ENCODE measurements at regions not wholly inside any gene's neighbourhood (a gene's known extent, or its start where the extent isn't known, plus 50 kb on each side); places are given as distances from the start of the nearest gene placed in this dataset.
A peak's percentile ranks its signal among the peaks of the same experiment; 100 is the strongest.

- DNase-seq: no peak
These were observed 342.4 kb upstream of the CD180 start for GRCh38 chr5:67538855-67539506.

GRCh38 chr5:67537439-67538148 is 341.0 kb upstream of the CD180 start:
- no peak for DNase-seq

- DNase-seq: no peak
These were observed 340.3 kb upstream of the CD180 start for GRCh38 chr5:67536866-67537265.

DNA sequence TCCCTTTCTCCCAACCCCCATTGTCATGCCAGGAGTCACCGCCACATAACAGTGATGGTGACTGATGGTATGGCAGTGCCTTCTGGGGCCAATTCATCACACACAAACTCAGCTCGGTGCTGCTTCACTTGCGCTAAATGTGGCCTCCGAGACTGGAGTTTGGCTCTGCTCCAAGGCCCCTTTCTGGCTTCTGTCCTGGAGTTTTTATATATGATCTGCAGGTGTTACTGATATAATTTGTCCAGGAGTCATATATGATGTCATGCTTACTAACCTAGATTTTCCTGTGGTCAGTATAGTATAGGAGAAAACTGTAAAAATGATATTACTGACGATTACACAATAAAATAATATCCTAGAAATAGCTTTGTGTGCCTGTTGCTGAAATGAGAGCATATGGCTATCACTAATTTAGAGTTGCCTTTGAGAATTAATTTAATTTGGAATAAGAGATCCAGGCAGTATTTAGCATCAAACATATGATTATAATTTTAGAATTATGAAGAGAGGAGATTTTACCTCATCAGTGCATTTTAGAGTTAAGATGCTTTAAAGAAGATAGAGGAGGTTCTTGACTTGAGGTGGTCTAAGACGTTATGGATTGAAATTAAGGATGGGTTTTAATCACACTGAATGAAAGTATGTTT is 334.1 kb upstream of the CD180 start:
- no peak for DNase-seq

- no peak for DNase-seq
These were observed 332.4 kb upstream of the CD180 start for GRCh38 chr5:67528953-67529352.

DNA sequence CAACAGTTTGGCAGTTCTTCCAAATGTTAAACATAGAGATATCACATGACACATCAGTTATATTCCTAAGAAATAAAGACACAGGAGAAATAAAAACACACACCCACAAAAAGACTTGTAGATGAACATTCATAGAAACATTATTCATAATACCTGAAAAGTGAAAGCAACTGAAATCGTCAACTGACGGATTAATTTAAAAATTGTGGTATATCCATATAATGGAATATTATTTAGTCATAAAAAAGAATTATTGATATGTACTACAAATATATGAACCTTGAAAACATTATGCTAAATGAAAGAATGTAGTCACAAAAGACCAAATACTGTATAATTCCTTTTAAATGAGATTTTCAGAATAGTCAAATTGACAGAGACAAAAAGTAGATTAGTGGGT is 330.2 kb upstream of the CD180 start:
- DNase-seq: no peak

DNA sequence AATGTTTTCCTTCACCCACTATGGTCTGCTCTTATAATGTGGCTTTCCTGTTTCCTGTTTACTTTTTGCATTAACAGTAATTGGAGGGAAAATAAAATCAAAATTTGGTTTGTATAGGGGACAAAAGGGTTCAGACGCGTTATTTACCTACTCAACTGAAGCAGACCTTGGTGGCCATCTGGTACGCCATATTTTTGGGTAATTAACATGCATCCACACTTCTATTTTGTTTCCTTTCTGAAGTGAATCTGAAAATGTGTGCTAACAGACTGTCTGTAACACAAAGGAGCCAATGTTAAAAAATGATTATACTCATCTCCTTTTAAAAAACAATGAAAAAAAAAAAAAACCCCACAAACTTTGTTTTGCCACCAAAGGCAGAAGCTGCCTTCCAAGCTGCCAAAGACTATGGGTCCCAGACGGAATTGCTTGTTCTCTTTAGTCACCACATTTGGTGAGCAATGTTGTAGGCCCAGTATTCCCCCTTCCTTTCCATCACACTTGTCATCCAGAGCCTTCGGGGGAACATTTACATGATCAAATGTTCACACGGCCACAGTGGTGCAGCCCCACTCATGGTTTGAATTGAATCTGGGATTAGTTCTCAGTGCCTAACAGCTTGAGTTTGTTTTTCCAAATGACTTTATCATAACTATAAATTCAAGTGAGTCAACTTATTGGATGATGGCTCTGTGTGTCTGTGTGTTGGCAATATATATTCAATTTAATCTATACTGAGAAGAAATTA is 323.7 kb upstream of the CD180 start:
- no peak for DNase-seq

GRCh38 chr5:67518227-67518626 is 321.6 kb upstream of the CD180 start:
- no peak for DNase-seq

DNA sequence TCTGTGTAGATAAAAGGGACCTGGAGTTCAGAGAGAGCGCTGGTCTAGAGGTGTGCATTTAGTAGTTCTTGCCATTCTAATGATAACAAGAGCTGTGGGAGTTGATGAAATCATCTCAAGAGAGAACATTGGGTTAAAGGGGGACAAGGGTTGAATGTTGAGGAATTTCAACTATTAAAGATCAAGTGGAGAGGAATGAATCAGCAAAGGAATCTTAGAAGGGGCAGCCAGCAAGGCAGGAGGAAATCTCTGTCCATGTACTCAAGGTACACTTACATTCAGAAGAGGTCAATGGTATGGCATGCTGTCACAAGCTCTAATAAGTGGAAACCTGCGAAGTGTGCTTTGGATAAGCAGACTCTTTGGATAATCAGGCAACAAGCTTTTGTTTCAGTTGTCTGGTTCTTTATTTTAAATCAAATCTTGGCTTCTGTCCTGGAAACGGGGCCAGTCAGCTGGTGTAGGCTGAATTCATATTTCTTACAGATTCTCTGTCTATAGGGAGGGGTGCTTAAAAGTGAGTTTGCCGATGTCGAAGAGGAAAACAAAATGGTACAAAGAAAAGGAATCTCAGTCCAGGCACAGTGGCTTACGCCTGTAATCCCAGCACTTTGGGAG is 320.5 kb upstream of the CD180 start:
- DNase-seq: no peak

DNA sequence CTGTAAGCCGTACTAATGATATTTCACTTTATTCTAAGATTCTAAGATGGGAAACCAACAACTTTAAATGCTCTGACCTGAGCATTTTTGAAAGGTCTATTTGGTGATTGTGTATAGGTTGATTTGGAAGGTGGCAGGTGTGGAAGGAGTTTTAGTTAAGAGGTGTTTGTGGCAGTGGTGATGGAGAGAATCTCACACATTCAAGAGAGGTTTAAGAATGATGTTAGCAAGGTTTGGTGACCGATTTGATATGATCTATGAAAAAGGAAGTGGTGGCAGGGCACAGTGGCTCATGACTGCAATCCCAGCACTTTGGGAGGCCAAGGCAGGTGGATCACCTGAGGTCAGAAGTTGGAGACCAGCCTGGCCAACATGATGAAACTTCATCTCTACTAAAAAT is 319.2 kb upstream of the CD180 start:
- peak; percentile 13 for DNase-seq

GRCh38 chr5:67515020-67515689 is 318.6 kb upstream of the CD180 start:
- peak; percentile 75 for DNase-seq

- DNase-seq: no peak
These were observed 316.2 kb upstream of the CD180 start for GRCh38 chr5:67512758-67513157.

GRCh38 chr5:67511911-67512310 is 315.3 kb upstream of the CD180 start:
- DNase-seq: no peak

DNA sequence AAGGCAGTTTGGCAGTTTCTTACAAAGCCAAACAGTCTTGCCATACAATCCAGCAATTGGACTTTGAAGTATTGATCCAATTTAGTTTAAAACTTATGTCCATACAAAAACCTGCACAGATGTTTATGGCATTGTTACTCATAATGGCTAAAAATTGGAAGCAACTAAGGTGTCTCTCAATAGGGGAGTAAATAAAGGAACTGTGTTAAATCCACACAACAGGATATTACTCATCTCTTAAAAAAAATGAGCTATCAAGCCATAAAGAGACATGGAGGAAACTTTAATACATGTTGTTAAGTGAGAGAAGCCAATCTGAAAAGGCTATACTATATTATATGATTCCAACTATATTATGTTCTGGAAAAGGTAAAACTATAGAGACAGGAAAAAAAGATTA is 313.6 kb upstream of the CD180 start:
- peak; percentile 26 for DNase-seq

GRCh38 chr5:67509402-67510186 is 313.0 kb upstream of the CD180 start:
- no peak for DNase-seq

DNA sequence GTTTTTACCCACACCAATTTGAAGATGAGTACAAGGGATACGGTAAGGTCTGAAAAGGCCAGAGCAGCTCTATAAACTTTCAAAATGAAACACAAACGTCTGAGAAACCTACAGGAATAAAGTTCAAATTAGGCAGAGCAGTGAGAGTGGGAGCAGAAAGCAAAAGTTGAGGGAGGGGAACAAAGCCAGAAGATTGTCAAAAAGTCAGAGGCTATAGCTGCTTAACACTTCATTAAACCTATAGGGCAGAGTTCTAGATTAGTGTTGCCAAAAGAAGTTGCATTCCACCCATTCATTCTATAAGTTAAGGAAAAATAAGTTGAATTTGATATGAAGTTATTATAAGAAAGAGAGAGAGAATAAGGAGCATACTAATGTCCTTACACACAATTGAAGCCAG is 309.6 kb upstream of the CD180 start:
- DNase-seq: no peak

DNA sequence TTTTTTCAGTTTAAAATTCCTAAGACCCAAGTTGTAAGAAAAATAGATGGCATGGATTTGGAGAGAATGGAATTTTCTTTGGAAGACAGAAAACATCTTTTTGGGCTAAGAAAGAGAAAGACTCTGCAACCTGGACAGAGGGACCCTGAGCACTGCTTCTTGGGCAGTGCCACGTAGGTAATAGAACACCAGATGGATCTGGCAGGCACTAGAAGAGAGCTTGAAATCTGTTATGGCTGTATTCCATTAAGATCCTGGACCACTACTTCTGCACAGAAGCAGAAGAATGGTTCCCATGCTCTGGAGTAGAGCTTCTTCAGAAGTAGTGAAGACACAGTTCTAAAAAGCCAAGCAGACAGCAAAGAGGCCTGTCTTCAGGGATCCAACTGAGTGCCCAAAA is 306.4 kb upstream of the CD180 start:
- DNase-seq: no peak

GRCh38 chr5:67496051-67496450 is 299.5 kb upstream of the CD180 start:
- no peak for DNase-seq

DNA sequence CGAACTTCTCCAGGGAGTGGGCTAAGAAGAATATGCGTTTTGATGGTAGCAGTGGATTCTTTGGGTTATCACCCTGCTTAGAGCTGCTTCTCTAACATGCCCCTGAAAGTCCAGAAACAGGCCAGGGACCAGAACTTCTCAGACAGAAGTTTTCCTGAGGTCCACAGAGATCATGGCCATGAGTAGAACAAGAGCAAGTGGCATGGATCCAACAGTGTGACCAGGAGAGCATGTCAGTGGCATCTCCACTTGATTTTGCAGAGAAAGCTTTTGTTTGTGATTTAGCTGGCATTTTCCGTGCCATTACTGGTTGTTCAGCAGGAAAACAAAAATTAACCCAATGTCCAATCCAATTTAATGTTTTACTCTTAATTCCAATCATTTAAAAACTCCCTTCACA is 298.5 kb upstream of the CD180 start:
- no peak for DNase-seq

- DNase-seq: no peak
These were observed 297.7 kb upstream of the CD180 start for GRCh38 chr5:67494186-67494855.

DNA sequence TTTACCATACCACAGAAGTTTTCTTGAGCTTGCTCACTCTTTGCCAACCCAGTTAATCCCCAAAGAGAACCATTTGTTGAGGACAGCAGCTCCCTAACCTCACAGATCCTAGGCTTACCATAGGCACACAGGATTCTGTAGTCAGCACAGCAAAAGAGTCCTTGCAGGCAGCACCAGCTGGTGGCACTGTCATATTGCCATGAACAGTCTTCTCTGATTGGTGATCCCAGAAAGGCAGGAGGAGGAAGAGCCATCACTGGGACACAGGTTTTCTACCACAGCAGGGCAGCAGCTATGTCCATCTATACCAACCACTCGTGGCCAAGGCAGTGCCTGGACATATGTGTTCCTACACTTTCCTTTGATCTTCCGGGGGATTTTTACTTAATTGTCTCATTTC is 297.1 kb upstream of the CD180 start:
- DNase-seq: no peak

Data from activated CD4-positive, alpha-beta T cell treated with anti-CD3 and anti-CD28 coated beads, Interleukin-2, amount 50 U/mL, for 16 hours (primary cell).